GM12878 (cell line): ENCODE measurements at regions not wholly inside any gene's neighbourhood (a gene's known extent, or its start where the extent isn't known, plus 50 kb on each side); places are given as distances from the start of the nearest gene placed in this dataset.

Source experiments
- ATAC-seq: fragments of 200-7000 bp; cut with Tn5 transposase; 3 replicates; pipeline ENCODE4 v1.9.1; 2020; ENCODE audit warnings: mild to moderate bottlenecking, moderate library complexity
- BruUV-seq: library from RNA; stranded (reverse); fragments of 400-500 nt; replicated peaks from 2 replicates; lab custom pipeline; 2021; lab: Mats Ljungman, UMichigan
- CTCF ChIA-PET: fragments of 300-600 bp; sonication (Branson Sonifier 250); formaldehyde crosslinking; extraction: SDS; loops from one replicate; lab custom pipeline; 2021; ENCODE audit warnings: inconsistent platforms; lab: Yijun Ruan, JAX
- POLR2A ChIA-PET: fragments of 350-600 bp; formaldehyde crosslinking; extraction: SDS; loops from one replicate; lab custom pipeline; 2021; ENCODE audit warnings: inconsistent platforms; lab: Charles Lee
- RAD21 ChIA-PET: fragments of 300-600 bp; sonication (Branson Sonifier 250); formaldehyde crosslinking; loops from one replicate; lab custom pipeline; 2023; ENCODE audit warnings: antibody characterized with exemption; ENCODE audit not compliant: unreplicated experiment; lab: Charles Lee
- SMC1A ChIA-PET: fragments of 300-600 bp; sonication (Branson Sonifier 250); formaldehyde crosslinking; loops from one replicate; lab custom pipeline; 2023; ENCODE audit not compliant: unreplicated experiment, uncharacterized antibody; lab: Charles Lee
- DNase-seq: peaks from one replicate; pipeline ENCODE4 v3.0.0-alpha.2; 2011; ENCODE audit warnings: low read depth, low spot score
- FAIRE-seq: peaks from 3 replicates; lab custom pipeline; 2011; peaks lifted over from hg19 to GRCh38; lab: Jason Lieb, UNC
- H2AFZ ChIP-seq: 2 replicates; pipeline ENCODE4 v1.6.0; 2011; ENCODE audit warnings: low read depth, low read length, control low read depth; ENCODE audit not compliant: control insufficient read depth
- H3K27ac ChIP-seq: 2 replicates; pipeline ENCODE4 v1.5.1; 2011; ENCODE audit warnings: control low read depth; ENCODE audit not compliant: control insufficient read depth, insufficient read depth
- H3K27me3 ChIP-seq, 2 experiments: replicated peaks in 1 of 2; 2 replicates each; pipeline versions ENCODE4 v1.6.0 to v1.6.1; 2011; ENCODE audit warnings: low read length in 1 of 2; ENCODE audit not compliant: control insufficient read depth in 2 of 2, insufficient read depth in 2 of 2
- H3K36me3 ChIP-seq, 2 experiments: 2 replicates each; pipeline ENCODE4 v1.5.1; 2011; ENCODE audit warnings: low read length in 1 of 2; ENCODE audit not compliant: control insufficient read depth in 2 of 2, insufficient read depth in 2 of 2
- H3K4me1 ChIP-seq: 2 replicates; pipeline ENCODE4 v1.6.1; 2011; ENCODE audit warnings: mild to moderate bottlenecking, low read length, moderate library complexity, mixed read lengths; ENCODE audit not compliant: control insufficient read depth, insufficient read depth
- H3K4me2 ChIP-seq: 2 replicates; pipeline ENCODE4 v1.6.0; 2011; ENCODE audit warnings: control low read depth; ENCODE audit not compliant: control insufficient read depth, insufficient read depth
- H3K4me3 ChIP-seq: fragments of 200-600 bp; sonication (generic); 2 replicates; pipeline ENCODE4 v1.5.1; 2016
- H3K79me2 ChIP-seq: 2 replicates; pipeline ENCODE4 v1.6.0; 2011; ENCODE audit warnings: low read length; ENCODE audit not compliant: control insufficient read depth, insufficient read depth
- H3K9ac ChIP-seq: 2 replicates; pipeline ENCODE4 v1.8.0; 2011; ENCODE audit warnings: low read length, control low read depth, mixed read lengths; ENCODE audit not compliant: control insufficient read depth, insufficient read depth
- H3K9me3 ChIP-seq: replicated peaks from 3 replicates; pipeline ENCODE4 v1.5.1; 2011; ENCODE audit warnings: mild to moderate bottlenecking, low read length; ENCODE audit not compliant: control insufficient read depth, insufficient read depth
- H4K20me1 ChIP-seq: 2 replicates; pipeline ENCODE4 v1.6.0; 2011; ENCODE audit not compliant: control insufficient read depth, insufficient read depth
- CBFB ChIP-seq: IDR thresholded peaks from 2 replicates; pipeline ENCODE4 v1.6.1; 2016; ENCODE audit warnings: antibody characterized with exemption, low read depth
- EED ChIP-seq: sonication (generic); IDR thresholded peaks from 2 replicates; pipeline ENCODE4 v1.6.1; 2016; ENCODE audit warnings: antibody characterized with exemption, low read depth
- EP300 ChIP-seq, 2 experiments: fragments of 150-350 bp in 1 of 2; IDR thresholded peaks; 2 replicates each; pipeline ENCODE4 v1.6.1; 2011 to 2012; ENCODE audit warnings: low read depth in 2 of 2, low read length in 2 of 2, borderline replicate concordance in 1 of 2, improper control_type of control experiment in 1 of 2, inconsistent platforms in 1 of 2; ENCODE audit not compliant: control insufficient read depth in 1 of 2
- FOS ChIP-seq: IDR thresholded peaks from 3 replicates; pipeline ENCODE4 v1.6.1; 2011; ENCODE audit warnings: borderline replicate concordance; ENCODE audit not compliant: insufficient read length; ENCODE audit errors: extremely low read depth
- FOXK2 ChIP-seq: fragments of 450-650 bp; IDR thresholded peaks from 2 replicates; pipeline ENCODE4 v1.6.1; 2017; ENCODE audit warnings: mild to moderate bottlenecking, moderate library complexity
- HDAC6 ChIP-seq: fragments of 200-600 bp; sonication (generic); IDR thresholded peaks from one replicate; pipeline ENCODE4 v1.8.0; 2017; ENCODE audit warnings: antibody characterized with exemption; ENCODE audit not compliant: unreplicated experiment
- IRF4 ChIP-seq: IDR thresholded peaks from 2 replicates; pipeline ENCODE4 v1.6.1; 2011; ENCODE audit warnings: low read depth, low read length
- JUND ChIP-seq: IDR thresholded peaks from 2 replicates; pipeline ENCODE4 v1.6.1; 2012; ENCODE audit warnings: low read depth, mild to moderate bottlenecking, low read length, improper control_type of control experiment, moderate library complexity
- RAD21 ChIP-seq: IDR thresholded peaks from 2 replicates; pipeline ENCODE4 v1.6.1; 2011; ENCODE audit warnings: mild to moderate bottlenecking, low read depth, low read length, moderate library complexity; ENCODE audit not compliant: insufficient read depth
- RB1 ChIP-seq: fragments of 450-650 bp; formaldehyde crosslinking; IDR thresholded peaks from 2 replicates; pipeline ENCODE4 v1.6.1; 2017; ENCODE audit warnings: mild to moderate bottlenecking, borderline replicate concordance
- RFX5 ChIP-seq: IDR thresholded peaks from 2 replicates; pipeline ENCODE4 v1.6.1; 2011; ENCODE audit warnings: low read depth, low read length, improper control_type of control experiment
- RUNX3 ChIP-seq: IDR thresholded peaks from 2 replicates; pipeline ENCODE4 v1.6.1; 2012; ENCODE audit warnings: low read length, inconsistent platforms
- SIN3A ChIP-seq: IDR thresholded peaks from 2 replicates; pipeline ENCODE4 v1.6.1; 2012; ENCODE audit warnings: low read depth, low read length, improper control_type of control experiment
- SMAD5 ChIP-seq: IDR thresholded peaks from 2 replicates; pipeline ENCODE4 v1.6.1; 2016; ENCODE audit warnings: antibody characterized with exemption, low read depth
- SREBF2 ChIP-seq: IDR thresholded peaks from 2 replicates; pipeline ENCODE4 v1.6.1; 2012; ENCODE audit warnings: mild to moderate bottlenecking, low read length
- ZZZ3 ChIP-seq: IDR thresholded peaks from 2 replicates; pipeline ENCODE4 v1.6.1; 2011; ENCODE audit warnings: low read depth; ENCODE audit not compliant: control insufficient read depth, insufficient read length
- WGBS: methylation state at CpG from one replicate; pipeline ENCODE4 v1.1.6; 2016; ENCODE audit warnings: low lambda C conversion rate; ENCODE audit not compliant: insufficient replicate concordance, insufficient coverage; ENCODE audit errors: missing lambda C conversion rate; 5-methylcytosine and 5-hydroxymethylcytosine counted together
- in situ Hi-C: fragments of 300-500 bp; cut with MboI; formaldehyde crosslinking; loops from 9 replicates; pipeline ENCODE4 v1.14.3; 2018; ENCODE audit warnings: mixed read lengths
- intact Hi-C: fragments of 100-400 bp; cut with micrococcal nuclease; formaldehyde crosslinking; loops from one replicate; pipeline ENCODE4 v1.14.2; 2022; ENCODE audit not compliant: unreplicated experiment

- Histone ChIP-seq H4K20me1 (no peaks in the 10 kb centered on the region), H3K36me3 (no peaks in the 10 kb centered on the region), H3K79me2 (no peaks in the 10 kb centered on the region), H3K4me2 (no peak overlapping the region), H3K9me3 (no peaks in the 10 kb centered on the region), H3K9ac (no peak overlapping the region), H3K27me3 (no peaks in the 10 kb centered on the region), H2AFZ (no peak overlapping the region), H3K27ac (no peak overlapping the region), H3K4me3 (no peak overlapping the region), H3K4me1 (no peaks in the 10 kb centered on the region)
- no TSS peak for BruUV-seq
- WGBS = 44% methylated on average over 3 of the region's 3 CpGs
- FAIRE-seq (no peak), DNase-seq (no peak), ATAC-seq (no peak)
- CTCF ChIA-PET = interaction anchor here (2.4 kb wide), 1 partner anchor 19 kb away, joined by 12 read pairs; no protein-coding TSS in a partner anchor
- intact Hi-C loops (no loop called here), in situ Hi-C loops (no loop called here)
- POLR2A ChIA-PET = no interaction called here
- TF ChIP-seq EP300 (IDR thresholded peaks at IDR 0.05; ENCODE audit: borderline replicate concordance in 1 of 2, control insufficient read depth in 1 of 2, low read depth in 2 of 2, low read length in 2 of 2) (no peak), RB1 (no peak), ZZZ3 (no peak), SMAD5 (no peak), JUND (no peak), CBFB (no peak), IRF4 (no peak), HDAC6 (no peak), RFX5 (no peak), SREBF2 (no peak), SIN3A (no peak), RAD21 (no peak), RUNX3 (no peak), EED (no peak), FOS (no peak), FOXK2 (no peak)
- SMC1A ChIA-PET = no interaction called here
- RAD21 ChIA-PET = no interaction called here
These were observed 168.5 kb upstream of the TEX13C start for GRCh38 chrX:125151146-125151545.
